ELR (cell line): ENCODE measurements at regions not wholly inside any gene's neighbourhood (a gene's known extent, or its start where the extent isn't known, plus 50 kb on each side); places are given as distances from the start of the nearest gene placed in this dataset.
"Not testable (repeated sequence)": the region's sequence is repeated elsewhere in the genome, so short reads cannot be mapped to it uniquely, and the experiment has no call there.

Source experiments
- DNase-seq: peaks from one replicate; pipeline ENCODE4 v3.0.0-alpha.2; 2015; ENCODE audit warnings: low read depth

DNA sequence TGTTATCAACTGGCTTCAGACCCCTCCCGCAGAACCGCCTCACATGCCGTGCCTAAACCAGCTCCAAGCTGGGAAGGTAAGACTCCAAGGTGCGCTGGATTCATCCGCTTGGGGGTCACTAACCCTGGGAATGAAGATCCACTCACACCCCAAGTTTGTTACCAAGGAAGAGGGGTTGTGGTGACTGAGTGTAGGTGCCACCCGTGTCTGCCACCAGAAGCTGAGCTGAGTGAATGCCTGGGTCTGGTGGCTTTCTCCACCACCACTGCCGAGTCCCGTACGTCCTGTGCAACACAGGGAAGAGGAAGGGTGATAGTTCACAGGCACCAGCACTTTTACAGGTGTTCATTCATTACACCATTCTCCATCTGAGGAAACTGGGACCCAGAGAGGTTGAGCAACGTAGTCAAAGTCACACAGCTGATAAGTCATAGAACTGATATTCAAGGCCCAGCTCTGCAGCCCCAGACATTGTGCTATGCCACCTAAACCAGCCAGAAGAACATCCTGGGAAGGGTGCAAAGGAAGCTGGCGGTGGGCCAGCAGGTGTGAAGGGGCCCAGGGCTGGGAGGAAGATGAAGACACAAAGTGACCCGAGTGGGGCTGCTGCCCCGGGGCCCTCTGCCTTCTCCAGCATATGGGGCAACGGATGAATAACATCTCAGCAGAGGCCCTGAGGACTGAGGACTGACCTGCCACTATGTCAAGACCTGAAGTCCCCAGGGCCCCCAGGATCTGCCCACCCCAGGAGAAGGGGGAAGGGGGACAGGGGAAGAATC is 70.9 kb upstream of the PPP1R26 start:
- DNase-seq = no peak

DNA sequence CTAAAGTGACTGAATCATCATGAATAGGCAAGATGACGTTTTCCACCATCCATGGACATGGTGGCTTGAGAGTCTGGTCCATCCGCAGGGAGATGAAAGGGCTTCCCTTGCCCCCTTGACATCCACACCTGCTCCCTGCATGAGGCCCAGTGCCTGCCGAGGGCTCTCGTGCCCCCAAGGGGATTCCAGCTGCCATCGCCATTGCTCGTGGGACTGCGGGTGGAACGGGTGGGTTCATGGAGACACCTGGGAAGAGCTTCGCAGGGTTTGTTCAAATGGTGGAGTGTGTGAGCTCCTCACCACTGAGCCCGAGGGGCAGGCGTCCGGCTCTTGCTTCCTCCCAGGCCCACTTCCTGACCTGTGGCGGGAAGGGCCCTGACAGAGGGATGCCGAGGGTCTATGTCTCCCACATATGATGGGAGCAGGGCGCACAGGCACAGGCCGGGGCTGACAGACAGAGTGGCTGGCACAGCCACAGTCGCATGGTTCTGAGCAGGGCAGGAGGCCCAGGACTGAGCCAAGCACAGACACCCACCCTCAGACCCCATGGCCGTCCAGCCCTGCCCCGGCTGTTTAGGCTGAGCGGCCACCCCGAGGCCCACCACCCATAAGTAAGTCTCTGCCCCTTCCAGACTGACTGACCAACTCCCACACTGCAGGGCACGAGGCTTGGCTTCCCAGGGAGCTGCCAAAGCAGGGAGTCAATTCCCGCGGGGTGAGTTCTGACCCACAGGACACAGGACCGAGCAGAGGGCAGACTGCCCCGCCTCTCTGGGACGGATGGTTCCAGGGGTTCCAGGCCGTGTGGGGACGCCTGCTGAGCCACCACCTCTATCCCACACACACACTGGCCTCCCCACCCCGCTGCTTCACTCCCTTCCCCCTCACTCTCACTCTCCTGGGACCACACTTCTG is 70.0 kb upstream of the PPP1R26 start:
- DNase-seq = no peak

DNA sequence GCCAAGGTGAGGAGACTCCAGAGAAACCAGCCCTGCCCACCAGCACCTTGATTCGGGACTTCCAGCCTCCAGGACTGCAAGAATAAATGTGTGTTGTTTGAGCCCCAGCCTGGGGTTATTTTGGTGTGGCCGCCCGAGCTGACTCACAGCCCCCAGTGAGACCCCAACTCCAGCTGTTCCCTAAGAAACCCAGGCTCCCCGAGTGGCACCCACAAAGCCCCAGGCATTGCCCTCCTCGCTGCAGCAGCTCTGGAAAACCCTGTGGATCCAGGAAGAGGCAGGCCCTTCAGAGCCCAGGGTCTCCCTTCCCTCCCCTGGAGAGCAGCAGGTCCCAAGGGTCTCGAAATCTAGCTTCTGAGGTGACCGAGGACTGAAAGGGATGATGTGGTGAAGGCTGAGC is 69.2 kb upstream of the PPP1R26 start:
- no peak for DNase-seq

DNA sequence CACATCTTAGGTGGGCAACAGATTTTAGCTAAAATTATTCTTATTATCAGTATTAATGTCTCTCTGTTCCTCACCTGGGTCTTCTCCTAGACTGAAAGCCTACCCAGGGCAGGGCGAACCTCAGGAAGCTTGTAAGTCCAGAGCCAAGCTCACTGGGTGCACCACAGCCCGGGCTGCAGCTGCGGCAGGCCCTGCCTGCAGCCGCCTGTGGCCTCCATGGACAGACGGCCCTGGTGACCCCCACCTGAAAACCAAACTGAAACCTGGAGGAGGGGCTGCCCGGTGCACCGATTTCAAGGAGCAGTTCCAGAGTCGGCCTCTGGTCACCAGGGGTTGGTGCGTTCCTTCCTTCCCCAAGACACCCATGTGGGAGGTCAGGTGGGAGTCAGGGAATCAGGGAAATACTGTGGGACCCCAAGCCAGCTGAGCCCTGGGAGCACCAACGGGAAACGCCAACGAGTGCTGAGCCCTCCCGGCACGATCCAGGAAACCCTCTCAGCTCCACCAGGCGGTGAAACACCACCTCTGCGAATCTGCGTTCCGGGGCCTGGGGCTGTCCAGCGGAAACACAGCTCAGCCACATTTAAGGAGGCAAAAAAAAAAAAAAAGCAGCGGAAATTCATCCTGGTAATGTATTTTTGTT is 68.6 kb upstream of the PPP1R26 start:
- DNase-seq = no peak

DNA sequence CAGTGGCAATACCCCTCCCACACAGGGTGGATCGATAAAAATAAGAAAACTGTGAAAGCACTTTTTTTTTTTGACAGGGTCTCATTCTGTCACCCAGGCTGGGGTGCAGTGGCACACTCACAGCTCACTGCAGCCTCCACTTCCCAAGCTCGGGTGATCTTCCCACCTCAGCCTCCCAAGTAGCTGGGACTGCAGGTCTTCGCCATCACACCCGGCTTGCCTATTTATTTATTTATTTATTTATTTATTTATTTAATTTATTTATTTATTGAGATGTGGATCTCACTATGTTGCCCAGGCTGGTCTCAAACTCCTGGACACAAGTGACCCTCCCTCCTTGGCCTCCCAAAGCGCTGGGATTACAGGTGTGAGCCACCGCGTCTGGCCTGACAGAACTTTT is 68.0 kb upstream of the PPP1R26 start:
- DNase-seq = not testable (repeated sequence)

DNA sequence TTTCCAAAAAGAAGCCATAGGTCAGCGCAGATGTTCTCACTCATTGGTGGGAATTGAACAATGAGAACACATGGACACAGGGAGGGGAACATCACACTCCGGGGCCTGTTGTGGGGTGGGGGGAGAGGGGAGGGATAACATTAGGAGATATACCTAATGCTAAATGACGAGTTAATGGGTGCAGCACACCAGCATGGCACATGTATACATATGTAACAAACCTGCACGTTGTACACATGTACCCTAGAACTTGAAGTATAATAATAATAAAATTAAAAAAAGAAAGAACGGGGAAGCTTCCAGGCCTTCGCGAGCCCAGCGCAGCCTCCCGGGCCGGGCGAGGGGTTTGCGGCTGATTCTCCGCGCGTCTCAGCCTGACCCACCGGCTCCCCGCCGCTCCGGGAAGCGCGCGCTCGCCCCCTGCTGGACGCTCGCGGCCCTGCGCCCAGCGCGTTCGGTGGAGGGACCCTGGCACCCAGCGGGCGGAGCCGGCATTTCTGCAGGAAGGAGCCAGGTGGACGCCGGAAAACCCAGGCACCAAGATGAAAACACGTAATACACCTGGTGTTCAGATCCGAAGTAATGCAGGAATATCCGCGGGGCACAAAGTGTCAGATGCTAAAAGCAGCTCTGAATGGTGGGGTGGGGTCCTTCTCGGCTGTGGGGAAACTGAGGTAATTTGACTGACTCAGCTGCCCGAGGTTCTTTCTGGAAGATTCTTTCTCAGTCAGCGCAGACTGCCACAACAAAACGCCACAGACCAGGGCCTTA is 67.1 kb upstream of the PPP1R26 start:
- peak; percentile 62 for DNase-seq

DNA sequence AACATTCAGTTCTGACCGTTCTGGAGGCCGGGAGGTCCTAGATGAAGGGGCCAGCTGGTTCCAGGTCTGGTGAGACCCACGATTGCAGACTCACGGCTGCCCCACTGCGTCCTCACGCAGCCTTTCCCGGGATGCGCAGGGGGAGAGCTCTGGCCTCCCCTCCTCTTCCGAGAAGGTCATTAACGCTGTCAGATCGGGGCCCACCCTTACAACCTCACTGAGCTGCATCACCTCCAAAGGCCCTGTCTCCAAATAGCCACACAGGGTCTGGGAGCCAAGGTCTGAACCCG is 66.6 kb upstream of the PPP1R26 start:
- no peak for DNase-seq

DNA sequence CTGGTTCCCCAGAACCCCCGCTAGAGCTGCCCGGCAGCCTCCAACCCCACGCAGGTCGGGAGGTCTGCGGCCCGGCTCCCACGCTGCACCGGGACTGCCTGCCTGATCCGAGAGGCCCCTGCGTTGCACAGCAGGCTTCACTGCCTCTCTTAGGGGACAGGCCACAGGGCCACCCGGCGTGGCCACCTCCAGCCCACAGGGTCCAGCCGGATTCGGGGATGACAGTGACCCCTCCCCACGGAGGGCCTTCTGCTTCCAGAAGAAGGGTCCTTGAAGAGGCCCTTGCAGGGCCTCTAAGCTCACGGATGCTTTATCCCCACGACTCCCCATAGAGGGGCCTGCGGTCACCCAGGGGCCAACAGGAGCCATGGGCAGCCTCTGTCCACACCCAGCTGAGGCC is 66.1 kb upstream of the PPP1R26 start:
- no peak for DNase-seq

DNA sequence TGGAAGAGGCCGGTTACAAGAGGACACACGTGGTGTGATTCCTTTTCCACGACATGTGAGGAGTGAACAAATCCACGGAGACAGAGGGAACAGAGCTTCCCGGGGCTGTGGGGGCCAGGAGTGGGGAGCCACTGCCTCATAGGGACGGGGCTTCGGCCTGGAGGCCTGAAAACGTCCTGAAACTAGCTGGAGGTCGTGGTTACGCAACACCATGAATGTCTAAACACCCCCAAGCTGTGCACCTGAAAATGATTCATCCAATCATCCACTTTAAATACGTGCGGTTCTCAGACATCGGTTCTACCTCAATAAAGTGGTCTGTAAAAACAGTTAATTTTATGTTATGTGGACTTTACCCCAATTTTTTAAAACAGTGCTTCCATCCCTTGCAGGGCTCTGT is 65.3 kb upstream of the PPP1R26 start:
- no peak for DNase-seq

DNA sequence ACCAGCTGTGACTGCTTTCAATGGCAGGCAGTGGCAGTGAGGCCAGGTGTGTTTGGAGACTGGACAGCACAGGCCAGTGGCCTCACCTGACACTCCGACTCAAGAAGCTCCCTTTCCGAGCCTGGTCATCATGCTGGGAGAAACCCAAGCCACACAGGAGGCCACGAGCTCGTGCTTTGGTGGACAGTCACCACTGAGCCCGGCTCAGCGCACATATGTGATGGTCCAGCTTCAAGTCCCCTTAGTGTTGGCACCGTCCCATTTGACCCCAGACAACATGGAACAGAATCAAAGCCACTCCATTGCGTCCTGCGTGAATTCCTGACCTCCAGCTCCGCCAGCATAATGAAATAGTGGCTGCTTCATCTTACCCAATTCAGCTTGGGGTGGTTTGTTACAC is 64.0 kb upstream of the PPP1R26 start:
- no peak for DNase-seq

DNA sequence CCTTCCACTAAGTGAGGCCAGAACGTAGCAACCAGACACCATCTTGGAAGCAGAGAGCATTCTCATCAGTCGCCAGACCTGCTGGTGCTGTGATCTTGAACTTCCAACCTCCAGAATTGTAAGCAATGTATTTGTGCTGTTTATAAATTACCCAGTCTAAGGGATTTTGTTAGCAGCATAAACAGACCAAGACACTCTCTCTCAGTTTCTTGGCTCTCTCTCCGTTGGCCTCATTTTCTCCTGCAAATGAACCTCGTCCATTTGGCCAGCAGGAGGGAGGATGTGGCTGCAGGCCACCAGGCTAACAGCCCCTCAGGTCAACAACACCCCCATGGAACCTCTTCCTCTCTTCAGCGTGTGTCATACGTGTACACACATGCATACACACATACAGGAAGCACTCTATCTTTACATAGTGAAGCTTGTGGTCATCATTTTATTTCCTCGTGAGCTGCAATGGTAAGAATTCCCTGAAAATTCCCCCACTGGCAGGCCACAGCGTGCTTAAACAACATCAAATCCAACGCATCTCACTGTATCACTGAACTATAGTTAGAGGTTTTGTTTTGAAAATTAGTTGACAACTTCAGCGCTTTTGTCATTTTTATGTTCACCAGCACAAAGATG is 62.8 kb upstream of the PPP1R26 start:
- DNase-seq = no peak

DNA sequence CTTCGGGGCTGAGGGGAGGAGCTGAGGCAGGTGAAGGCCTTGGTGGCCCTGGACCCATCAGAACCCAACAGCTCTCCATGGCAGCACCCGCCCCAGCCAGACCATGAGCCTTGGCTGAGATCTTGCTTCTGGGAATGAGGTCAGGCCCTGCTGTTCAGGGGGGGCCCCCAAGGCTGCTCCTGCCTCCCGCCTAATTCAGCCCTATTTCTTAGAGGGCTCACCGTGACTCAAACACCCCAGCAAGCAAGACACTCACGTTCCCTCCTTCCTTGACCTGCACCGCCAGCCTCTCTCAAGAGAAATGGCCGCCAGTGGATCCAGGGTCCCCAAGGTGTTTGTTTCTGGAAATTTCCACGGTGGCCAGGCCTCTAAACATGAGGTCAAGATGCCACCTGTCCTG is 61.4 kb upstream of the PPP1R26 start:
- no peak for DNase-seq

DNA sequence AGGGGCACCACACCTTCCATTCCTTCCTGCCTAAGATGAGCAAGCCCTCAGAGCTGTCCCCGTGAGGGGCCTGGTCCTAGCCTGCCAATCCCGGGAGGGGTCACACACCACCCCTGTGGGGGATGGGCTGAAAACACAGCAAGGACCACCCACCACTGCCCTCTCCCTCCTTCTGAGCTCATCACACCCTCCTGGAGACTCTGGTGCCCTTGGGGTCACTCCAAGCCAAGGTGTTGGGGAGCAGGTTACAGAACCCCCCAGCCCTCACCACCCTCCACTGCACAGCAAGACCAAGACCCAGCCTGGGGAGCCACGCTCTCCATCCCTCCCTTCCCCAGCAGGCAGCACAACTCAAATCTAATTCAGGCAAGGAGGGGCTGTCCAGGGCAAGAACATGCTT is 60.5 kb upstream of the PPP1R26 start:
- no peak for DNase-seq

DNA sequence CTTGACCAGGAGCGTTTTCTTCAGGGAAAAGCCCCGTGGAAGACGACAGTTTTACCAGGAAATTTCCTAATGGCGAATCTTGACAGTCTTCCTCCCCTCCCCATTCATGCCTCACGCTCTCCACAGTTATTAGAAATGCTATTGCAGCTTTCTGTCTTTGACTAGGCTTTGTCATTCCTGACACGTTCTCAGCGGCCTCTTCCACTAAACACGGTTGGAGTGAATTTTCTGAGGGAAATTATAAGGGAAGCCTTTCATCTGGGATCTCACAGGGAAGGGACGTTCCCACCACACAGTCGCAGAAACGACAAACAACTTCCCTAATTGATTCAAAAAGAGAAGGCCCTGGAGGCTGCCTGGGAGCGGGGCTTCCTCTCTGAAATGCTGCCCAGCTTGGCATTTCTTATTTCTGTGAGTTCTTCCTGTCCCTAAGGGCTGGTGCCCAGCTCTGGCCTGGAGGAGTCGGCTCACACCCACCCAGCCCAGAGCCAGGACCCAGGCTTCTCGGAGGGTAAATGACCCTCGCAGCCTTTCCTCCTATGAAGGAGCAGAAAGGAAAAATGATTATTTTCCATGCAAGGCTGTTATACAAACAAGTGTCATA is 57.1 kb upstream of the PPP1R26 start:
- no peak for DNase-seq

DNA sequence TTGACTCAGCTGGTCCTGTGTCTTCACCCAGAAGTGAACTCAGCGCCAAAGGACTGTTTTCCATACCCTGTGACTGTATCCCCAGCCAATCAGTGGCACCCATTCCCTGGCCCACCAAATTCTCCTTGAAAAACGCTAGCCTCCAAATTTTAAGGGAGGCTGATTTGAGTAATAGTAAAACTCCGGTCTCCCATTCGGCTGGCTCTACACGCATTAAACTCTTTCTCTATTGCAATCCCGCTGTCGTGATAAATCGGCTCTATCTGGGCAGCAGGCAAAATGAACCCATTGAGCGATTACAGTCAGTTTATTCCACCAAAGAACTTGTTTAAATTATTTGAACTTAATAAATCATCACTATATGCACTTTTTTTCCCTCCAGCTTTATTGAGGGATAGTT is 55.9 kb upstream of the PPP1R26 start:
- no peak for DNase-seq
